Neural cell (in vitro differentiated cells): ENCODE measurements at regions not wholly inside any gene's neighbourhood (a gene's known extent, or its start where the extent isn't known, plus 50 kb on each side); places are given as distances from the start of the nearest gene placed in this dataset.

Source experiments
- H2AFZ ChIP-seq: fragments of 200-600, 300-800 bp; sonication (generic), shearing (Covaris generic); 2 replicates; pipeline ENCODE4 v1.6.0; 2014; ENCODE audit warnings: low read depth, mild to moderate bottlenecking, antibody characterized with exemption, low read length, moderate library complexity
- H3F3A ChIP-seq: fragments of 200-600 bp; shearing (Covaris generic); 2 replicates; pipeline ENCODE4 v1.6.1; 2016; ENCODE audit warnings: mild to moderate bottlenecking, moderate library complexity, mixed read lengths, antibody characterized with exemption, low read length; ENCODE audit not compliant: insufficient read depth, poor library complexity, severe bottlenecking
- H3K27ac ChIP-seq: fragments of 200-600, 300-800 bp; sonication (generic), shearing (Covaris generic); 2 replicates; pipeline ENCODE4 v1.5.1; 2014; ENCODE audit warnings: mild to moderate bottlenecking, low read length, moderate library complexity
- H3K27me3 ChIP-seq: fragments of 300-800, 200-600 bp; sonication (generic), shearing (Covaris generic); 2 replicates; pipeline ENCODE4 v1.6.0; 2014; ENCODE audit warnings: mild to moderate bottlenecking, low read depth, low read length, moderate library complexity; ENCODE audit not compliant: insufficient read depth
- H3K36me3 ChIP-seq: fragments of 300-800, 200-600 bp; sonication (generic), shearing (Covaris generic); 2 replicates; pipeline ENCODE4 v1.5.1; 2014; ENCODE audit warnings: mild to moderate bottlenecking, antibody characterized with exemption, low read length, moderate library complexity; ENCODE audit not compliant: insufficient read depth
- H3K4me2 ChIP-seq: fragments of 300-800, 200-600 bp; sonication (generic), shearing (Covaris generic); 2 replicates; pipeline ENCODE4 v1.6.0; 2014; ENCODE audit warnings: mild to moderate bottlenecking, low read length
- H3K4me3 ChIP-seq: fragments of 300-800, 200-600 bp; sonication (generic), shearing (Covaris generic); 2 replicates; pipeline ENCODE4 v1.5.1; 2014; ENCODE audit warnings: mild to moderate bottlenecking, low read length, moderate library complexity
- H3K79me2 ChIP-seq: fragments of 200-600 bp; shearing (Covaris generic); replicated peaks from 2 replicates; pipeline ENCODE4 v1.6.0; 2014; ENCODE audit warnings: mild to moderate bottlenecking, low read length, moderate library complexity; ENCODE audit not compliant: insufficient read depth
- H3K9ac ChIP-seq: fragments of 300-800, 200-600 bp; sonication (generic), shearing (Covaris generic); 2 replicates; pipeline ENCODE4 v1.6.1; 2016; ENCODE audit warnings: mild to moderate bottlenecking, low read length, mixed read lengths
- H3K9me2 ChIP-seq: fragments of 200-600 bp; shearing (Covaris generic); 2 replicates; pipeline ENCODE4 v1.6.1; 2016; ENCODE audit warnings: mild to moderate bottlenecking, low read length, mixed read lengths; ENCODE audit not compliant: insufficient read depth
- H3K9me3 ChIP-seq: fragments of 200-600, 300-800 bp; sonication (generic), shearing (Covaris generic); 2 replicates; pipeline ENCODE4 v1.6.1; 2016; ENCODE audit warnings: mild to moderate bottlenecking, mixed run types, low read length, moderate library complexity, mixed read lengths
- H4K20me1 ChIP-seq: fragments of 200-600 bp; shearing (Covaris generic); 2 replicates; pipeline ENCODE4 v1.6.1; 2016; ENCODE audit warnings: mild to moderate bottlenecking, mixed run types; ENCODE audit not compliant: insufficient read depth
- EZH2 ChIP-seq: fragments of 200-600, 300-800 bp; shearing (Covaris generic), sonication (generic); IDR thresholded peaks from 2 replicates; pipeline ENCODE4 v1.6.1; 2014; ENCODE audit warnings: antibody characterized with exemption, low read length, borderline replicate concordance, mild to moderate bottlenecking; ENCODE audit not compliant: insufficient read depth, poor library complexity, severe bottlenecking
- POLR2AphosphoS5 ChIP-seq: IDR thresholded peaks from 2 replicates; pipeline ENCODE4 v1.6.1; 2012
- RAD21 ChIP-seq: fragments of 450-650 bp; conservative IDR thresholded peaks from 2 replicates; pipeline ENCODE4 v1.6.1; 2014; ENCODE audit warnings: antibody characterized with exemption, mild to moderate bottlenecking, moderate library complexity
- TAF1 ChIP-seq: IDR thresholded peaks from 2 replicates; pipeline ENCODE4 v1.6.1; 2012; ENCODE audit warnings: low read depth
- TF ChIP-seq, protein P1 (sequence below): IDR thresholded peaks from 2 replicates; pipeline ENCODE4 v1.6.1; 2012; ENCODE audit warnings: borderline replicate concordance
- TF ChIP-seq, protein P2 (sequence below): fragments of 450-650 bp; IDR thresholded peaks from 2 replicates; pipeline ENCODE4 v1.5.1; 2014; ENCODE audit warnings: antibody characterized with exemption, mild to moderate bottlenecking, moderate library complexity; ENCODE audit not compliant: poor library complexity, severe bottlenecking

GRCh38 chr13:21850013-21851006 is 179.4 kb downstream of the FGF9 start:
- Histone ChIP-seq H3K9me3 (no peaks in the 10 kb centered on the region), H3K9ac (no peak overlapping the region), H2AFZ (no peak overlapping the region), H3K9me2 (no peaks in the 10 kb centered on the region), H3F3A (no peaks in the 10 kb centered on the region), H3K27me3 (no peaks in the 10 kb centered on the region), H3K4me3 (no peak overlapping the region), H3K36me3 (no peaks in the 10 kb centered on the region), H3K4me2 (no peak overlapping the region), H3K79me2 (no peaks in the 10 kb centered on the region), H4K20me1 (no peaks in the 10 kb centered on the region), H3K27ac (no peak overlapping the region)
- TF ChIP-seq, protein P1, sequence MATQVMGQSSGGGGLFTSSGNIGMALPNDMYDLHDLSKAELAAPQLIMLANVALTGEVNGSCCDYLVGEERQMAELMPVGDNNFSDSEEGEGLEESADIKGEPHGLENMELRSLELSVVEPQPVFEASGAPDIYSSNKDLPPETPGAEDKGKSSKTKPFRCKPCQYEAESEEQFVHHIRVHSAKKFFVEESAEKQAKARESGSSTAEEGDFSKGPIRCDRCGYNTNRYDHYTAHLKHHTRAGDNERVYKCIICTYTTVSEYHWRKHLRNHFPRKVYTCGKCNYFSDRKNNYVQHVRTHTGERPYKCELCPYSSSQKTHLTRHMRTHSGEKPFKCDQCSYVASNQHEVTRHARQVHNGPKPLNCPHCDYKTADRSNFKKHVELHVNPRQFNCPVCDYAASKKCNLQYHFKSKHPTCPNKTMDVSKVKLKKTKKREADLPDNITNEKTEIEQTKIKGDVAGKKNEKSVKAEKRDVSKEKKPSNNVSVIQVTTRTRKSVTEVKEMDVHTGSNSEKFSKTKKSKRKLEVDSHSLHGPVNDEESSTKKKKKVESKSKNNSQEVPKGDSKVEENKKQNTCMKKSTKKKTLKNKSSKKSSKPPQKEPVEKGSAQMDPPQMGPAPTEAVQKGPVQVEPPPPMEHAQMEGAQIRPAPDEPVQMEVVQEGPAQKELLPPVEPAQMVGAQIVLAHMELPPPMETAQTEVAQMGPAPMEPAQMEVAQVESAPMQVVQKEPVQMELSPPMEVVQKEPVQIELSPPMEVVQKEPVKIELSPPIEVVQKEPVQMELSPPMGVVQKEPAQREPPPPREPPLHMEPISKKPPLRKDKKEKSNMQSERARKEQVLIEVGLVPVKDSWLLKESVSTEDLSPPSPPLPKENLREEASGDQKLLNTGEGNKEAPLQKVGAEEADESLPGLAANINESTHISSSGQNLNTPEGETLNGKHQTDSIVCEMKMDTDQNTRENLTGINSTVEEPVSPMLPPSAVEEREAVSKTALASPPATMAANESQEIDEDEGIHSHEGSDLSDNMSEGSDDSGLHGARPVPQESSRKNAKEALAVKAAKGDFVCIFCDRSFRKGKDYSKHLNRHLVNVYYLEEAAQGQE, result no peak
- TF ChIP-seq TAF1 (no peak), POLR2AphosphoS5 (no peak)
- TF ChIP-seq, protein P2, sequence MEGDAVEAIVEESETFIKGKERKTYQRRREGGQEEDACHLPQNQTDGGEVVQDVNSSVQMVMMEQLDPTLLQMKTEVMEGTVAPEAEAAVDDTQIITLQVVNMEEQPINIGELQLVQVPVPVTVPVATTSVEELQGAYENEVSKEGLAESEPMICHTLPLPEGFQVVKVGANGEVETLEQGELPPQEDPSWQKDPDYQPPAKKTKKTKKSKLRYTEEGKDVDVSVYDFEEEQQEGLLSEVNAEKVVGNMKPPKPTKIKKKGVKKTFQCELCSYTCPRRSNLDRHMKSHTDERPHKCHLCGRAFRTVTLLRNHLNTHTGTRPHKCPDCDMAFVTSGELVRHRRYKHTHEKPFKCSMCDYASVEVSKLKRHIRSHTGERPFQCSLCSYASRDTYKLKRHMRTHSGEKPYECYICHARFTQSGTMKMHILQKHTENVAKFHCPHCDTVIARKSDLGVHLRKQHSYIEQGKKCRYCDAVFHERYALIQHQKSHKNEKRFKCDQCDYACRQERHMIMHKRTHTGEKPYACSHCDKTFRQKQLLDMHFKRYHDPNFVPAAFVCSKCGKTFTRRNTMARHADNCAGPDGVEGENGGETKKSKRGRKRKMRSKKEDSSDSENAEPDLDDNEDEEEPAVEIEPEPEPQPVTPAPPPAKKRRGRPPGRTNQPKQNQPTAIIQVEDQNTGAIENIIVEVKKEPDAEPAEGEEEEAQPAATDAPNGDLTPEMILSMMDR, result no peak

DNA sequence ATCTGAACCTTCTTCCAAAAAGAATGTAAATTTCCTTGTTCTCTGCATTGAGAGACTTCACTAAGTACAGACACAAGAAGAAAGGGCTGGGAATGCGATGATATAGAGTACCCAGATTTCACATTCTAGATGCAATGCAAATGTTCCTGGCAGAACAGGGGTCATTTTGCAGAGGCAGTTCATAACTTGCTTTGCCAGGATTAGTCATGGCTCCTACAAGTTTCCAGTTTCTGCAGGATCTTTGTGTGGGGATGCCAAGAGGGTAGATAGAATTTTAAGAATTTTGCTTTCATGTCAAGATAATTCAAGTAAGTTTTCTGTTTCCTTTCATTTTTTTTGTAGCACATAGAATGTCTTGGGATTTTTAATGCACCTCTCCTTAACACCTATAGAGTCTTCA is 181.2 kb downstream of the FGF9 start:
- no peak for TF ChIP-seq EZH2
- TF ChIP-seq, protein P2, result no peak
- TF ChIP-seq, protein P1, result no peak
- TF ChIP-seq RAD21, result no peak
- H3K27me3 ChIP-seq, result no peaks in the 10 kb centered on the region
- no peak overlapping the region for H2AFZ ChIP-seq

More for the DNA sequence above, 181.2 kb downstream of the FGF9 start:
- H4K20me1 ChIP-seq, result no peaks in the 10 kb centered on the region
- no peaks in the 10 kb centered on the region for H3K36me3 ChIP-seq
- H3K4me3 ChIP-seq, result no peak overlapping the region
- H3K4me2 ChIP-seq, result no peak overlapping the region
- H3K9ac ChIP-seq, result no peak overlapping the region
- no peak overlapping the region for H3K27ac ChIP-seq
- H3K9me3 ChIP-seq, result no peaks in the 10 kb centered on the region
- H3F3A ChIP-seq, result no peaks in the 10 kb centered on the region
- H3K79me2 ChIP-seq, result no peaks in the 10 kb centered on the region
- H3K9me2 ChIP-seq, result no peaks in the 10 kb centered on the region
